GM12872 (cell line): ENCODE measurements at regions not wholly inside any gene's neighbourhood (a gene's known extent, or its start where the extent isn't known, plus 50 kb on each side); places are given as distances from the start of the nearest gene placed in this dataset.

ENCODE experiments used
- CTCF ChIP-seq: IDR thresholded peaks from 3 replicates; pipeline ENCODE4 v1.5.1; 2011; ENCODE audit warnings: low read depth, mild to moderate bottlenecking, low read length, moderate library complexity; ENCODE audit not compliant: insufficient read depth

GRCh38 chr10:53314876-53315275 lies 542.3 kb upstream of the MBL2 start:
- no peak for TF ChIP-seq CTCF

DNA sequence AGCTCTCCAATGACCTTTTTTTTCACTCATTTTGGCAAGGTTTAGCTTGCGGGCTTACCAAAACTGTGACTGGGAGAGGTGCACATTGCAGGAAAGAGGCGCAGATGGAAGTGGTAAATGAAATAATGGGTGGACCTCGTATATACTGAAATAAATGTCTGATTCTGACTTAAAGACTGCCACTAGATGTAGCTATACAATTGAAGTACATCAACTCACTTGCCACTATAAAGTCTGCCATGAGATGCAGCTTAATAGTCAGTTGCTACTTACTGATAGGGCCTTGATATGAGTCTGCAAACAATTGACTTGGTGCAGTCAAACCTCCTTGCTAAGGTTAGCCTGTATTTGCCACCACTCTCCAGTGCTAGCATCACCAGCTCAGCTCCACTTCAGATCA lies 525.9 kb upstream of the MBL2 start:
- no peak for TF ChIP-seq CTCF

DNA sequence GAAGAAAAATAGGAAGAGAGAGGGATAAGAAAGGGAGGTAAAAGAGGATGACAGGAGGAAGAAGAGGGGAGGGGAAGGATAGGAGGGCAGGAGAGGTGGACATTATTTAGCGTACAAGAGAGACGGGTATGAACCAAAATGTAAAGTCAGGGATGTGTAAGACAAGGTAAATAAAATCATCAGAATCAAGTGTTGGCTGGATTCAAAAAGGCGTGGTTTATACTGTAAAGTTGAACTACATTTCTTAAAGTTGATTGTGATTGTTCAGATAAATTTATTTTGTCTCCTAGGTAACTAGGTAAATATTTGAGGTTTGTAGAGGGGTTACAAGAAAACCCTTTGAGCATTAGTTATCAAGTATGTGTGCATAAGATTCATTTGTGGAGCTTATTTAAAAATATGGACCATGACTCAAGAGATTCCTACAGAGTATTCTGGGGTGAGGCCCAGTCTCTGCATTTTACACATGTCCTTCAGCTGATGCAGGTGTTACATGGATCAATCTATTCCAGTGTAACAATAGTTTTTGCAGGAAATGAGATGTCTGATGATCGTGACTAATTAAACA lies 512.1 kb upstream of the MBL2 start:
- no peak for TF ChIP-seq CTCF

GRCh38 chr10:53276797-53277196 lies 504.2 kb upstream of the MBL2 start:
- TF ChIP-seq CTCF: no peak

- no peak for TF ChIP-seq CTCF
Observed at GRCh38 chr10:53269482-53269881, 496.9 kb upstream of the MBL2 start.

DNA sequence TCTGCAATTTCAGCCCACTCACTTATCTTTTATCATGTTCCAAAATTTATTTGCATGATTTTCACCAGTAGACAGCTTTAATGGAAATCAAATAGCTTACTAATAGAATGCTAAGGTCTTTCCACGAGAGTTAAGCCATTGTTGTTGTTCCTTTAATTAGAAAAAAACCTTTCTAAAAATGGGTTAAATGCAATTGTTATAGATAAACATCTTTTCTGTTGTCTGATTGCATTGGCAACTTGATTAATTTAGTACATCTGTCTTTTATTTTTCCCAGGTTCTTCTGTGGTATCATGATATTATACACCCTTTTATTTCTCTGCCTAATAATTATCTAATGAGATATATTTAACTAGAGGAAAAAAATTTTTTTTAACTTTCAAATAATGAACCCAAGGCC lies 487.6 kb upstream of the MBL2 start:
- no peak for TF ChIP-seq CTCF

DNA sequence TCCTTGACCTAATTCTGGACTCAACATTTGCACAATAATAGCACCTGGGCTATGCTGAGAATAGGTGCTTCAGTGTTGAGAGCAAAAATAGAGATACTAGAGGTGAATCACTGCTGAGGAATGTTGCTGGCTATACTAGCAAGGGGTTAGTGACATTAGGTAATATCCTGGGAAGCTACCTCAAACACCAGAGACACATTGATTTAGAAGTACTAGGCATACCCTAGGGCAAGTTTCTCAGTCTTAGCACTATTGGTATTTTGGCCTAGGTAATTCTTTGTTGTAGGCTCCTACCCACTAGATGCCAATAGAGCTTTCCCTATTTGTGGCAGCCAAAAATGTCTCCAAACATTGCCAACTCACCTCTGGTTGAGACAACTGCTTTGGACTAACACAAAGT lies 484.0 kb upstream of the MBL2 start:
- no peak for TF ChIP-seq CTCF
